HepG2 (cell line): ENCODE measurements at regions not wholly inside any gene's neighbourhood (a gene's known extent, or its start where the extent isn't known, plus 50 kb on each side); places are given as distances from the start of the nearest gene placed in this dataset.

ENCODE experiments used
- ATAC-seq: fragments of 200-7000 bp; cut with Tn5 transposase; 3 replicates; pipeline ENCODE4 v1.9.1; 2020; ENCODE audit warnings: mild to moderate bottlenecking, moderate library complexity
- BruUV-seq: library from RNA; stranded (reverse); fragments of 400-500 nt; replicated peaks from 2 replicates; lab custom pipeline; 2021; lab: Mats Ljungman, UMichigan
- CTCF ChIA-PET: fragments of 300-600 bp; formaldehyde crosslinking; extraction: SDS; loops from one replicate; lab custom pipeline; 2021; ENCODE audit warnings: low total read pairs, inconsistent platforms, low intra/inter-chr PET ratio; lab: Yijun Ruan, JAX
- POLR2A ChIA-PET: fragments of 350-600 bp; sonication (Branson Sonifier 250); formaldehyde crosslinking; loops from one replicate; lab custom pipeline; 2020; ENCODE audit warnings: antibody characterized with exemption, inconsistent platforms; lab: Yijun Ruan, JAX
- DNase-seq: peaks from one replicate; pipeline ENCODE4 v3.0.0-alpha.2; 2015; ENCODE audit warnings: low spot score
- FAIRE-seq: peaks from 3 replicates; lab custom pipeline; 2011; peaks lifted over from hg19 to GRCh38; lab: Jason Lieb, UNC
- H2AFZ ChIP-seq: one replicate; pipeline ENCODE4 v1.6.1; 2011; ENCODE audit warnings: low read length, inconsistent platforms
- H3K27ac ChIP-seq: fragments of 300-600 bp; 3 replicates; pipeline ENCODE4 v1.8.0; 2011; ENCODE audit warnings: mixed run types, mild to moderate bottlenecking, mixed read lengths, low read length, inconsistent platforms; ENCODE audit not compliant: insufficient read depth; ENCODE audit errors: extremely low read length
- H3K27me3 ChIP-seq, 2 experiments: fragments of 200-600 bp in 1 of 2; 2 replicates in 1 of 2; 3 replicates in 1 of 2; pipeline versions ENCODE4 v1.6.0 to v1.8.0; 2011; ENCODE audit warnings: low read length in 2 of 2, mild to moderate bottlenecking in 2 of 2, moderate library complexity in 2 of 2, inconsistent platforms in 1 of 2; ENCODE audit not compliant: insufficient read depth in 2 of 2, control insufficient read depth in 1 of 2
- H3K36me3 ChIP-seq, 2 experiments: fragments of 200-600 bp in 1 of 2; replicated peaks in 1 of 2; 2 replicates in 1 of 2; 3 replicates in 1 of 2; pipeline versions ENCODE4 v1.5.1 to v1.8.0; 2011; ENCODE audit warnings: low read length in 2 of 2, inconsistent platforms in 1 of 2; ENCODE audit not compliant: insufficient read depth in 2 of 2, control insufficient read depth in 1 of 2
- H3K4me1 ChIP-seq: 2 replicates; pipeline ENCODE4 v1.5.1; 2012; ENCODE audit warnings: low read length, inconsistent platforms; ENCODE audit not compliant: insufficient read depth
- H3K4me2 ChIP-seq: 2 replicates; pipeline ENCODE4 v1.6.0; 2011; ENCODE audit warnings: low read depth, low read length, inconsistent platforms
- H3K4me3 ChIP-seq, 3 experiments: fragments of 200-600 bp in 1 of 3; sonication (generic), shearing (Covaris generic) in 1 of 3; replicated peaks in 1 of 3; 2 replicates each; pipeline ENCODE4 v1.5.1; 2011 to 2016; ENCODE audit warnings: low read length in 3 of 3, inconsistent platforms in 2 of 3, low read depth in 2 of 3, mild to moderate bottlenecking in 2 of 3, control low read depth in 1 of 3, mixed read lengths in 1 of 3; ENCODE audit not compliant: insufficient read depth in 1 of 3
- H3K79me2 ChIP-seq: one replicate; pipeline ENCODE4 v1.6.1; 2011; ENCODE audit warnings: low read length, inconsistent platforms; ENCODE audit not compliant: insufficient read depth
- H3K9ac ChIP-seq: 2 replicates; pipeline ENCODE4 v1.6.0; 2011; ENCODE audit warnings: mild to moderate bottlenecking, low read depth, low read length, inconsistent platforms; ENCODE audit not compliant: insufficient read depth
- H3K9me3 ChIP-seq: 2 replicates; pipeline ENCODE4 v1.5.1; 2012; ENCODE audit warnings: mild to moderate bottlenecking, low read length
- H4K20me1 ChIP-seq: 2 replicates; pipeline ENCODE4 v1.6.0; 2011; ENCODE audit warnings: inconsistent platforms, mild to moderate bottlenecking, low read length, moderate library complexity; ENCODE audit not compliant: insufficient read depth
- GABPB1 ChIP-seq: IDR thresholded peaks from 2 replicates; pipeline ENCODE4 v1.6.1; 2016; ENCODE audit warnings: mild to moderate bottlenecking, missing genetic modification reagents, moderate library complexity, missing compliant biosample characterization
- HNF4A ChIP-seq: sonication (generic); formaldehyde crosslinking; IDR thresholded peaks from 2 replicates; pipeline ENCODE4 v1.4.0; 2020; ENCODE audit warnings: missing genetic modification reagents
- HOXA3 ChIP-seq: sonication (generic); formaldehyde crosslinking; IDR thresholded peaks from 2 replicates; pipeline ENCODE4 v1.5.0; 2020; ENCODE audit warnings: missing genetic modification reagents
- SMAD3 ChIP-seq: sonication (generic); formaldehyde crosslinking; IDR thresholded peaks from 2 replicates; pipeline ENCODE4 v1.4.0; 2020; ENCODE audit warnings: missing genetic modification reagents
- STAG1 ChIP-seq: sonication (generic); formaldehyde crosslinking; IDR thresholded peaks from 2 replicates; pipeline ENCODE4 v1.4.0; 2020; ENCODE audit warnings: missing genetic modification reagents
- ZNF432 ChIP-seq: sonication (generic); formaldehyde crosslinking; IDR thresholded peaks from 2 replicates; pipeline ENCODE4 v1.5.0; 2020; ENCODE audit warnings: missing genetic modification reagents, mild to moderate bottlenecking, borderline replicate concordance
- WGBS: methylation state at CpG from one replicate; pipeline ENCODE4 v1.1.6; 2017; ENCODE audit warnings: low lambda C conversion rate; 5-methylcytosine and 5-hydroxymethylcytosine counted together
- in situ Hi-C: cut with HindIII; loops from 2 replicates; pipeline ENCODE4 v1.10.0; 2017; ENCODE audit warnings: low pct_unique_long_range_greater_than_20kb; ENCODE audit not compliant: extremely low pct_ligation_motif_present
- intact Hi-C: fragments of 100-400 bp; cut with micrococcal nuclease; formaldehyde crosslinking; loops from one replicate; pipeline ENCODE4 v1.10.0; 2022; ENCODE audit not compliant: unreplicated experiment
- TF ChIP-seq, protein P1 (sequence below): sonication (generic); formaldehyde crosslinking; IDR thresholded peaks from 2 replicates; pipeline ENCODE4 v1.5.0; 2020; ENCODE audit warnings: mild to moderate bottlenecking, missing genetic modification reagents, moderate library complexity
- TF ChIP-seq, protein P2 (sequence below): sonication (generic); formaldehyde crosslinking; IDR thresholded peaks from 2 replicates; pipeline ENCODE4 v1.5.1; 2020; ENCODE audit warnings: missing genetic modification reagents, mild to moderate bottlenecking, borderline replicate concordance

GRCh38 chr6:12482386-12483375 lies 192.5 kb downstream of the EDN1 start:
- ATAC-seq (no peak), FAIRE-seq (peak; percentile 47), DNase-seq (no peak)
- 31% methylated on average over 5 of the region's 5 CpGs for WGBS
- Histone ChIP-seq H3K9me3 (no peaks in the 10 kb centered on the region), H4K20me1 (no peaks in the 10 kb centered on the region), H2AFZ (no peak overlapping the region), H3K79me2 (no peaks in the 10 kb centered on the region), H3K27ac (no peak overlapping the region), H3K36me3 (no peaks in the 10 kb centered on the region), H3K4me1 (peaks cover 17% of the 10 kb centered on the region), H3K4me3 (no peak overlapping the region), H3K9ac (no peak overlapping the region), H3K4me2 (no peak overlapping the region), H3K27me3 (0 out of 5 replicates have a peak, but pooled peaks cover 0 to 2% of the 10 kb centered on the region in 2 experiments)
- intact Hi-C loops (loop anchor here (5.0 kb wide), 1 partner anchor 190 kb away; the partner anchor contains the start of gene EDN1), in situ Hi-C loops (loop anchor here (5.0 kb wide), 1 partner anchor 180 kb away; no protein-coding TSS in a partner anchor)
- TF ChIP-seq STAG1 (CRISPR knock-in tag) (peak; percentile 49), SMAD3 (CRISPR knock-in tag) (no peak)
- TF ChIP-seq, protein P1, sequence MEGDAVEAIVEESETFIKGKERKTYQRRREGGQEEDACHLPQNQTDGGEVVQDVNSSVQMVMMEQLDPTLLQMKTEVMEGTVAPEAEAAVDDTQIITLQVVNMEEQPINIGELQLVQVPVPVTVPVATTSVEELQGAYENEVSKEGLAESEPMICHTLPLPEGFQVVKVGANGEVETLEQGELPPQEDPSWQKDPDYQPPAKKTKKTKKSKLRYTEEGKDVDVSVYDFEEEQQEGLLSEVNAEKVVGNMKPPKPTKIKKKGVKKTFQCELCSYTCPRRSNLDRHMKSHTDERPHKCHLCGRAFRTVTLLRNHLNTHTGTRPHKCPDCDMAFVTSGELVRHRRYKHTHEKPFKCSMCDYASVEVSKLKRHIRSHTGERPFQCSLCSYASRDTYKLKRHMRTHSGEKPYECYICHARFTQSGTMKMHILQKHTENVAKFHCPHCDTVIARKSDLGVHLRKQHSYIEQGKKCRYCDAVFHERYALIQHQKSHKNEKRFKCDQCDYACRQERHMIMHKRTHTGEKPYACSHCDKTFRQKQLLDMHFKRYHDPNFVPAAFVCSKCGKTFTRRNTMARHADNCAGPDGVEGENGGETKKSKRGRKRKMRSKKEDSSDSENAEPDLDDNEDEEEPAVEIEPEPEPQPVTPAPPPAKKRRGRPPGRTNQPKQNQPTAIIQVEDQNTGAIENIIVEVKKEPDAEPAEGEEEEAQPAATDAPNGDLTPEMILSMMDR (CRISPR knock-in tag): peak; percentile 35; the same call in 1 of the 2 replicates
- no TSS peak for BruUV-seq
- POLR2A ChIA-PET: no interaction called here
- CTCF ChIA-PET: no interaction called here

DNA sequence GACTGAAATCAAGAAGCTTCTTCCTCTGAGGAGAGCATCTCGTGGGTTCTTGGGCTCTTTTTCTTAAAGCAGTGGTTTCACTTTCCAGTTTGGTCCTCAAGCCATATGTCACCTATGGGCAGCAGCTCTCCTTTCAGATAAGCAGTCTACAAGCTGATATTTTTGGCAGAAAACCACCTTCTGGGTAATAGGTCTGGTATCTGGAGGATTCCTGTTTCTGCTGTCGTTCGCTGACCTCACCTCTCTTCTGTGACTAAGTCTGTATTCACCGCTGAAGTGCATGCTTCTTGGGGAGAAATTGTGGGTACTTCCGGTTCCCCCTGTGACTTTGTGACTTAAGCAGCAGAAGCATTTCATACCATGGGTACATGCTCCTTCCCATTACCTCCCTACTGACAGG lies 193.6 kb downstream of the EDN1 start:
- Histone ChIP-seq H3K4me2 (no peak overlapping the region), H3K9me3 (no peaks in the 10 kb centered on the region), H3K79me2 (no peaks in the 10 kb centered on the region), H3K4me3 (no peak overlapping the region), H3K36me3 (no peaks in the 10 kb centered on the region), H3K27me3 (0 out of 5 replicates have a peak, but pooled peaks cover 0 to 4% of the 10 kb centered on the region in 2 experiments), H3K9ac (no peak overlapping the region), H3K27ac (no peak overlapping the region), H2AFZ (no peak overlapping the region), H3K4me1 (peaks cover 17% of the 10 kb centered on the region), H4K20me1 (no peaks in the 10 kb centered on the region)
- TF ChIP-seq, protein P2, sequence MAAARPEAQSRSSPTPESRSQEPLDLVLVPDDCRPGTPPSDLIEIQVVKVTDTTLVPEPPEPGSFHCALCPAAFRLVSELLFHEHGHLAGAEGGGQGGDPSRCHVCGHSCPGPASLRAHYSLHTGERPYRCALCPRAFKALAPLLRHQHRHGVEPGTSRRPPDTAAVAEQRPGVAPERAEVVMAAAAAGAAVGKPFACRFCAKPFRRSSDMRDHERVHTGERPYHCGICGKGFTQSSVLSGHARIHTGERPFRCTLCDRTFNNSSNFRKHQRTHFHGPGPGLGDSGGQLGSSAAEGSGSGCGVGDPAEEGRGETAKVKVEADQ (CRISPR knock-in tag): no peak
- no peak for TF ChIP-seq ZNF432 (CRISPR knock-in tag)
- no peak for TF ChIP-seq HOXA3
- no peak for TF ChIP-seq HNF4A (CRISPR knock-in tag)
- peak; percentile 14; the same call in 1 of the 2 replicates for TF ChIP-seq GABPB1
- CTCF ChIA-PET: no interaction called here
- POLR2A ChIA-PET: no interaction called here
- in situ Hi-C loops (loop anchor here (5.0 kb wide), 1 partner anchor 181 kb away; no protein-coding TSS in a partner anchor), intact Hi-C loops (loop anchor here (5.0 kb wide), 1 partner anchor 191 kb away; the partner anchor contains the start of gene EDN1)
- DNase-seq: no peak
- ATAC-seq: no peak
- no peak for FAIRE-seq
- 26% methylated on average over 5 of the region's 5 CpGs for WGBS
- BruUV-seq: no TSS peak
